RWPE1 (cell line): ENCODE measurements at regions not wholly inside any gene's neighbourhood (a gene's known extent, or its start where the extent isn't known, plus 50 kb on each side); places are given as distances from the start of the nearest gene placed in this dataset.

ENCODE experiments used
- CTCF ChIA-PET: fragments of 350-600 bp; sonication (Branson Sonifier 250); formaldehyde crosslinking; extraction: SDS; loops from one replicate; lab custom pipeline; 2021; lab: Yijun Ruan, JAX
- POLR2A ChIA-PET: fragments of 400-600 bp; formaldehyde crosslinking; extraction: SDS; loops from one replicate; lab custom pipeline; 2020; ENCODE audit warnings: antibody characterized with exemption; ENCODE audit not compliant: low non-redundant PET; lab: Yijun Ruan, JAX
- DNase-seq: peaks from one replicate; pipeline ENCODE4 v3.0.0; 2012; ENCODE audit warnings: low spot score
- H3K27ac ChIP-seq: fragments of 450-650 bp; 2 replicates; pipeline ENCODE4 v1.5.1; 2017
- CTCF ChIP-seq: fragments of 450-650 bp; conservative IDR thresholded peaks from 2 replicates; pipeline ENCODE4 v1.5.1; 2017; ENCODE audit warnings: low read depth, mild to moderate bottlenecking

GRCh38 chr11:109027851-109028250, 363.0 kb downstream of the DDX10 start:
- TF ChIP-seq CTCF: no peak

GRCh38 chr11:109029927-109030326, 365.1 kb downstream of the DDX10 start:
- TF ChIP-seq CTCF: no peak
- ChIA-PET POLR2A (no interaction called here), CTCF (no interaction called here)
- DNase-seq: no peak
- H3K27ac ChIP-seq: no peak overlapping the region

More at GRCh38 chr11:109027851-109028250, 363.0 kb downstream of the DDX10 start:
- ChIA-PET CTCF (interaction anchor here (0.6 kb wide), 1 partner anchor 1175 kb away, joined by 3 read pairs; no protein-coding TSS in a partner anchor), POLR2A (no interaction called here)
- DNase-seq: no peak
- no peak overlapping the region for H3K27ac ChIP-seq

- POLR2A ChIA-PET: no interaction called here
- TF ChIP-seq CTCF: no peak
- CTCF ChIA-PET: no interaction called here
- H3K27ac ChIP-seq: no peak overlapping the region
- no peak for DNase-seq
These were observed 368.9 kb downstream of the DDX10 start for GRCh38 chr11:109033627-109034338.

- POLR2A ChIA-PET: no interaction called here
- no peak for TF ChIP-seq CTCF
- CTCF ChIA-PET: interaction anchor here (0.6 kb wide), 1 partner anchor 71 kb away, joined by 4 read pairs; no protein-coding TSS in a partner anchor
- no peak for DNase-seq
- no peak overlapping the region for H3K27ac ChIP-seq
These were observed 369.4 kb downstream of the DDX10 start for GRCh38 chr11:109034339-109034696.

- no peak overlapping the region for H3K27ac ChIP-seq
- ChIA-PET POLR2A (no interaction called here), CTCF (no interaction called here)
- no peak for DNase-seq
- no peak for TF ChIP-seq CTCF
These were observed 370.4 kb downstream of the DDX10 start for GRCh38 chr11:109035284-109035683.

- POLR2A ChIA-PET: no interaction called here
- no peak overlapping the region for H3K27ac ChIP-seq
These were observed 371.1 kb downstream of the DDX10 start for GRCh38 chr11:109036011-109036410.

More at GRCh38 chr11:109036011-109036410, 371.1 kb downstream of the DDX10 start:
- CTCF ChIA-PET: no interaction called here
- no peak for TF ChIP-seq CTCF
- DNase-seq: no peak
